ENCODE measurements at regions not wholly inside any gene's neighbourhood (a gene's known extent, or its start where the extent isn't known, plus 50 kb on each side); places are given as distances from the start of the nearest gene placed in this dataset.

- DNase-seq, result no peak
These were observed 103.3 kb upstream of the WWC1 start for GRCh38 chr5:168188182-168188581.

DNA sequence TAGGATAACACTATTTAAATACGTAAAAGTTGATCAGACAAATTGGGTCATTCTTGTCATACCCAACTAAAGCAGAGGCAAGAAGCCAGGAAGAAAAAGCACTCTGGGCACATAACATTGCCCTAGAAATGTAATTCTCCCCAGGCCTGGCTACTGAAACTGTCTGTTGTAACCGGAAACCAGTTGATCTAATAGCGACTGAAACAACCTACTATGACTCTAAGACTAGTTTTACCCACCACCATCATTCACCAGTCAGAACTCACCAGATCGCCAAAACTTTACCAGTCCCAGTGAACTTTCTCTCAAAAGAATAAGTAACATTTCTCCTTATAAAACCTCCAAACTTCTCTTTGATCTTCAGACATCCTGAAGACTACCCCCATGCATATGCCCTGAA lies 99.3 kb upstream of the WWC1 start:
- DNase-seq, result no peak

GRCh38 chr5:168193493-168194250 lies 97.8 kb upstream of the WWC1 start:
- peak; percentile 66 for DNase-seq

DNA sequence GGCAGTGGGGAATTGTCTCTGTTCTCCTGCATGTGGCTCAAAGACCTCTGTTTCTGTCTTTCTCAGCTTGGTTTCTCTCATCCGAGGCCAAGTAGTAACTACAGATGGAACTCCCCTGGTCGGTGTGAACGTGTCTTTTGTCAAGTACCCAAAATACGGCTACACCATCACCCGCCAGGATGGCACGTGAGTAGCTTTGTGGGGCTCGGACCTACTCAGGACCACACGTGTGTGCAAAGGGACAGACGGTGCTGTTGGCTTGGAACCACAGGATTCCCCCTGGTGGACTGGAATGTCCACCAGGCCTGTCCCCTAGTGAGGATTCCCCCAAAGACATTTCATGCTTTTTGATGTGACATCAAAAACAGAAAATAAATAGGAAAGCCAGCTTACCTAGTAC lies 96.3 kb upstream of the WWC1 start:
- DNase-seq, result no peak

GRCh38 chr5:168198359-168198758 lies 93.1 kb upstream of the WWC1 start:
- no peak for DNase-seq

DNA sequence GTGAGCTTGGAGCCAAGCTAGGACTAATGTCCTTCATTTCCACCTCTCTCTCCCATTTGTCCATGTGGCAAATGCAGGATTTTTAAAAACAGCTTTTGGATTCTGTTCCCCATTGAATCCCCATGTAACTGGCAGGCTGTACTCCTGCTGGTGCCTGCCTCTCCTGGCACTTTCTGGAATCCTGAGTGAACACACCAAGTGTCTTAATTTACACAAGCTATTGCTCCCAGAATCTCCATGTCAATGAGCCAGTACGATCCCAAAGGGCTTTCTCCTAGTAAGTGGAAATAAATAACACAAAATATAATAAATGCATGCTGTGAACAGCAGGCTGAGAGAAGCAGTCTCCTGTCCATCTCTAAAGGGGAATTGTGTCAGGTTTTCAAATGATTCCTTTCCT lies 88.4 kb upstream of the WWC1 start:
- DNase-seq, result no peak

- DNase-seq, result no peak
These were observed 87.3 kb upstream of the WWC1 start for GRCh38 chr5:168204165-168204564.

GRCh38 chr5:168207450-168208029 lies 83.9 kb upstream of the WWC1 start:
- DNase-seq, result no peak

DNA sequence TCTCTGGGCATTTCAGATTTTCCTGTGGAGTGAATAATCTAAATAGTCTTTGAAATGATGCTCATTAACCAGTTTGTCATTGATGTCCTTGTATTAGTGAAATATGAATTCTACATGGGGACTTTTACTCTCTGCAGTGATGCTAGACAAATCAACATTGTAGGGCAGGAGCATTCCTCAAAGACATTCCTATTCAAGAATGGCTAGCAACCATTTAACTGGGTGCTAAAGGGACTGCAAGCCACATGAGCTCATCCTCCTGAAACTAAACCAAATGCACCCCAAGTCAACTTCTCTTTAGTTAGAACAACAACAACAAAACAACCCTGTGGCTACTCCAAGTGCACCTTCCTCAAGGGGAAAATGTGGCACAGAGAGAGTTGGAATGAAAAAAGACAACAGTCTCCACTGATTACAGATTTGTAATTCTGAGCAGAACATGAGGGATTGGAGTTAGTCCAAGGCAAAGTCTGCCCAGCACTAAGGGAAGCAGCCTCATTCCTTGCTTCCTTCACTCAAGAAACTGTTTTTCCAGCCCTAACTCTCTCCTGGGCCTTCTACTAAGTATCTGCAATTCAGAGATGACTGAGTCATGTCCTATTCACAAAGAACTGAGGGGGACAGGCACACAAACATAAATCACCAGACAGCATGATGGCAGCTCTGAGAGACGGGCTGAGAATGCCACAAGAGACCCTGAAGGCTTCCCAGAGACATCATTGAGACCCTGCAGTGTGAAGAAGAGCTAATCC lies 82.0 kb upstream of the WWC1 start:
- peak; percentile 47 for DNase-seq

DNA sequence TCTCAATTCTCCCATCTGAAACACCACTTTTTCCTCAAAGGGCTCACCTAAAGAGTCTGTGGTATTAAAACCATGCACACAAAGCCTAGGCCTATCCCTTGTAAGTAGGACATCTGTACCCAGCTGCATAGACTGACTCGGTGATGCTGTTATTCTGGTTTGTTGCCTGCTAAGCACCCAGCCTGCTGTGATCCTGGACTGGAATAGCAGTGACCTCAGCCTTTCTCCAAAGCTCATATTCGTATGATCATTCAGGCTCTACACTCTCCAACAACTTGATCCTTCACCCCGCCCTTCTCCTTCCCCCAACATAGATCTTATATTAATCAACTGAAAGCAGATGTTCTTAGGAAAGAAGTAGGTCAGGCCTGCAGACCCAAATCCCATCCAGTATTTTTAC lies 81.4 kb upstream of the WWC1 start:
- peak; percentile 19 for DNase-seq

DNA sequence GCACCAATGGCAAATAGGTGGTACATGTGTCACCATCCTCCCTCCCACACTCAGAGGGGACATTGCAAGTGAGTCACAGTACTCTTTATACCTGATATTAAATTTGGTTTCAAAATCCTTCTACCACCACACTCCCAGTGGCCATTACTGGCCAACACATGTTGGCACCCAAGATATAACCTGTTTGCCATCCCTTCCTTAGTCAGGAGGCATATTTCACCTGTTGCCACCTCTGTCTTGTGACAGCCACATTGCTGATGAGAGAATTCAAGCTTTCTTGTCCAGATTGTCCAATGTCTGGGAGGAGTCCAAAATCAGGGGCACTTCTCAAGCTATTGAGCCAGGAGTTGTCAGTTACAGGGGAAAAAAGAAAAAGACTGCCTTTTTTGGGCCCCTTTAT lies 80.2 kb upstream of the WWC1 start:
- no peak for DNase-seq

DNA sequence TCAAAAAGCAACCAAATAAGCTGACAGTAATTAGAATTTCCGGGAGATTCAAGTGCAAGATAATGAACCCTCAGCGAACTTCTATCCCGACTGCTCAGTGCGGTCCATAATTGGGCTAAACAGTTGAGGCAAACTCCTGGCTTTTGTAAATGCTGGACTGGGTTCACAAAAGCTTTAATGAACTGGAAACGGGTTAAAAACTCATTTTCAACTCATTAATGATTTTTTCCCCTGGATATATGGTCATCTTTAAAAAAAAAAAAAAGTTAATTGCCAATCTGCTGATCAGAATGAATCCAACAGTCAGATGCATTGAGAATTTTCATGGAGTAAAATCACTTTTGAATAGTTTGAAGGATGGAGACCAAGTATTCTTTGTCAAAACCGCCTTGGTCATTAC lies 79.5 kb upstream of the WWC1 start:
- no peak for DNase-seq

GRCh38 chr5:168214071-168214470 lies 77.4 kb upstream of the WWC1 start:
- no peak for DNase-seq

DNA sequence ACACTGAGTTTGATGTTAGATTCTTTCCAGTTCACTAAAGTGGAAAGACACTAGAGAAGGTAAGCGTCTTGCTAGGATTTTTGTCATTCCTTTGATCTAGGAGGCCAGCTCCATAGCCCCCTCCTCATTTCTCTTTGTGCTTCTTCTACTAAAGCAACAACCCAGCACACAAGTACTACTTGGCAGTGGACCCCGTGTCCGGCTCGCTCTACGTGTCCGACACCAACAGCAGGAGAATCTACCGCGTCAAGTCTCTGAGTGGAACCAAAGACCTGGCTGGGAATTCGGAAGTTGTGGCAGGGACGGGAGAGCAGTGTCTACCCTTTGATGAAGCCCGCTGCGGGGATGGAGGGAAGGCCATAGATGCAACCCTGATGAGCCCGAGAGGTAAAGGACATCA lies 76.6 kb upstream of the WWC1 start:
- DNase-seq, result no peak

GRCh38 chr5:168215646-168216045 lies 75.8 kb upstream of the WWC1 start:
- no peak for DNase-seq

GRCh38 chr5:168216989-168217388 lies 74.5 kb upstream of the WWC1 start:
- DNase-seq, result no peak

DNA sequence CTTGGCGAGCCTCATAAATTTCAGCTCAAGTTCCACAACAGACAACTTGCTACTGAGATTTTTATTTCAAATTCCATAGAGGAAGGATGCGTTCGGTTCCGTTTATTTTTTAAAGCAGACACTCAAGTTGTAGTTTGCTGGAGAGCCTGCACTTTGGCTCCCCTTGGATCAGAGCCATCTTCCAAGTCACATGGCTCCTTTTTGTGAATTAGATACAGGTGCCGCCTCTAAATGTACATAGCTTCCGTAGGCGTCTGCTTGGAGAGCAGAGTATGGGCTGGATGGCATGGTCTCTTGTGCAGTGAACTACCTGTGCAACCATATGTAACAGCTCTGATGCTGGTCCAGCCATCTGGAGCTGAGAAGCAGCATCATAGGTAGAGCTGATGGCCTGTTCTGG lies 73.9 kb upstream of the WWC1 start:
- DNase-seq, result no peak

- no peak for DNase-seq
These were observed 72.7 kb upstream of the WWC1 start for GRCh38 chr5:168218746-168219145.

DNA sequence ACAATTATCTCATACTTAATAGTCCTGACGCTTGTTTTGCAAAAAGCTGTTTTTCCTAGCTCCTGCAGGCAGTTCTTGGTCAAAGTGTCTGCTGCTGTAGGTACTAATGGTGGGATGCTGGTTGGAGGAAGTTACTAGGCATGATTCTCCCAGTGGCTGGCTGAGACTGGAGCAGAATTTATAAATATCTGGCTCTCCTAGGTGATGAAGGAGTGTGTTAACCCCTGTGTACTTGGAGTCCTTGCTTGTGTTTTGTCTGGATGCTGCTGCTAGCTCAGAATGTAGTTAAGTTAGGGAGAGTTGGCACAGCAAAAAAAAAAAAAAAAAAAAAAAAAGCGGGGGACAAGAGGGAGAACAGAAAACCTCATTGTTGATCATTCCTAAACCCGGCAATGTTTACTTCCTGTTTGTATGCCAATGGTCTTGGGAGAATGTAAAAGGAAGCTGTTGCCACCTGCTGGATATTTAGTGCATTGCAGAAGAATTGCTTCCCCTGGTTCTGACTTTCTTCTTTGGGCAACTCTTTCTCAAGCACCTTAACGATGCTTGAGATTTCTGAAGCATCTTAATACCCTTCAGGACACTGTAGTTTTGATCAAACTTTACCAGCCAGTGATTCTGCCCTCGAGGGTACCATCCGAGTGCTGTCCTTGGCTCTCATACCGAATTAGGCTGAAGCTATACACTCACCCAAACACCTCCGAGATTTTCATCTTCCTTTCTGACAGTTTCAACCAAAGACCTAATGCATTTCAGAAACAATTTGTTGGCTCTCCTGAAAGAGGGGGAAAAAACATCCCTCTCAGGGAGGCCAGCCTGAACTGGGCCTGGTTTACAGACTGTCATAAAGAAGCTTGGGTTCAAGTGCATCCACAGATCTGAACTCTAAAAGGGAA lies 71.7 kb upstream of the WWC1 start:
- DNase-seq, result peak; percentile 72

DNA sequence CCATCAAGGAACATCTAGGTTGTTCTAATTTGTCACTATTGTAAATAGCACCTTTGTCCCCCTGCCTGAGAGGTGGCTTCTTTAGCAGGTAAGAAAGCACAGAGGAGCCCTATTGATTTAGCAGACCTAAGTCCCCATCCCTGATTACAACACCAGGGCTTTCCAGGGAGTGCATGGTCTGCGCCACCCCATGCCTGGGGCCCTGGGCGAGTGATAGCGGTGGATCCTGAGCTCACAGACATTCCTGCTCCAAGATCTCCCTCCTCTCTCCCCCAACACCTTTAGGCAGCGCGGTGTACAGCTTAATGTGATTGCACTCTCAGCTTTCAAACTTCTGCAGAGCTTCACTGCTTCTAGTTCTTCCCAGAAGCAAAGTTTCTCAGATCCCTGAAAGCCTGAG lies 67.4 kb upstream of the WWC1 start:
- DNase-seq, result no peak

DNA sequence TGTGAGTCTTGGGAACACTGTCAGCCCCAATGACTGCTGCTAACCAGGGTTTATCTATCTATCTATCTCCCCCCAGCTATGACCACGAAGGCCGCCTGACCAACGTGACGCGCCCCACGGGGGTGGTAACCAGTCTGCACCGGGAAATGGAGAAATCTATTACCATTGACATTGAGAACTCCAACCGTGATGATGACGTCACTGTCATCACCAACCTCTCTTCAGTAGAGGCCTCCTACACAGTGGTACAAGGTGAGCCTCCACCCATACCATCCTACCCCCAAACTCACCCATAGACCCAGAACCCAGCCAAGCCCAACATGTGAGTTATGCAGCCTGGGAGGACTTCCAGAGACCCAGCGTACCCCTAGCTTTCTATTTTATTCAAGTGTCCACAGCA lies 65.4 kb upstream of the WWC1 start:
- DNase-seq, result no peak

GRCh38 chr5:168227001-168227400 lies 64.4 kb upstream of the WWC1 start:
- DNase-seq, result no peak

- no peak for DNase-seq
These were observed 63.4 kb upstream of the WWC1 start for GRCh38 chr5:168227973-168228615.
